HCT116 (cell line): ENCODE measurements at regions not wholly inside any gene's neighbourhood (a gene's known extent, or its start where the extent isn't known, plus 50 kb on each side); places are given as distances from the start of the nearest gene placed in this dataset.

Experiments used
- CTCF ChIP-seq, 3 experiments: fragments of 200-600 bp in 1 of 3; sonication (generic) in 1 of 3; IDR thresholded peaks in 2 of 3; conservative IDR thresholded peaks in 1 of 3; 2 replicates each; pipeline ENCODE4 v1.5.1; 2012 to 2017; ENCODE audit warnings: low read depth in 2 of 3, low read length in 2 of 3, antibody characterized with exemption in 1 of 3, borderline replicate concordance in 1 of 3, control low read depth in 1 of 3, mild to moderate bottlenecking in 1 of 3, mixed read lengths in 1 of 3, mixed run types in 1 of 3, moderate library complexity in 1 of 3; ENCODE audit not compliant: insufficient read depth in 1 of 3
- EGR1 ChIP-seq: IDR thresholded peaks from 2 replicates; pipeline ENCODE4 v1.6.1; 2012; ENCODE audit warnings: low read depth
- EZH2 ChIP-seq: fragments of 200-600 bp; sonication (generic); IDR thresholded peaks from 2 replicates; pipeline ENCODE4 v1.6.1; 2017; ENCODE audit warnings: antibody characterized with exemption, mixed run types
- EZH2phosphoT487 ChIP-seq: fragments of 200-600 bp; IDR thresholded peaks from 2 replicates; pipeline ENCODE4 v1.6.1; 2018; ENCODE audit warnings: antibody characterized with exemption, borderline replicate concordance
- POLR2A ChIP-seq: IDR thresholded peaks from 2 replicates; pipeline ENCODE4 v1.7.0; 2011; ENCODE audit warnings: borderline replicate concordance; ENCODE audit not compliant: insufficient read depth, insufficient read length; ENCODE audit errors: extremely low read depth
- POLR2AphosphoS5 ChIP-seq: IDR thresholded peaks from 2 replicates; pipeline ENCODE4 v1.6.1; 2011; ENCODE audit warnings: mild to moderate bottlenecking, low read depth, low read length, moderate library complexity
- SIN3A ChIP-seq: IDR thresholded peaks from 2 replicates; pipeline ENCODE4 v1.6.1; 2012; ENCODE audit warnings: low read depth
- SP1 ChIP-seq: IDR thresholded peaks from 2 replicates; pipeline ENCODE4 v1.6.1; 2012; ENCODE audit warnings: low read depth
- YY1 ChIP-seq: IDR thresholded peaks from 2 replicates; pipeline ENCODE4 v1.6.1; 2011; ENCODE audit warnings: low read length, low read depth, moderate library complexity, mild to moderate bottlenecking; ENCODE audit not compliant: insufficient replicate concordance; ENCODE audit errors: extremely low read depth
- ZNF274 ChIP-seq: fragments of 200-500 bp; sonication (Bioruptor generic); IDR thresholded peaks from 2 replicates; pipeline ENCODE4 v1.6.1; 2014; ENCODE audit warnings: mild to moderate bottlenecking, low read depth, low read length, inconsistent platforms
- TF ChIP-seq, protein P1 (sequence below): IDR thresholded peaks from 2 replicates; pipeline ENCODE4 v1.6.1; 2012
- TF ChIP-seq, protein P2 (sequence below): IDR thresholded peaks from 2 replicates; pipeline ENCODE4 v1.6.1; 2012
- TF ChIP-seq, protein P3 (sequence below): IDR thresholded peaks from 2 replicates; pipeline ENCODE4 v1.6.1; 2011; ENCODE audit warnings: mild to moderate bottlenecking, low read length, moderate library complexity; ENCODE audit not compliant: insufficient replicate concordance; ENCODE audit errors: extremely low read depth

DNA sequence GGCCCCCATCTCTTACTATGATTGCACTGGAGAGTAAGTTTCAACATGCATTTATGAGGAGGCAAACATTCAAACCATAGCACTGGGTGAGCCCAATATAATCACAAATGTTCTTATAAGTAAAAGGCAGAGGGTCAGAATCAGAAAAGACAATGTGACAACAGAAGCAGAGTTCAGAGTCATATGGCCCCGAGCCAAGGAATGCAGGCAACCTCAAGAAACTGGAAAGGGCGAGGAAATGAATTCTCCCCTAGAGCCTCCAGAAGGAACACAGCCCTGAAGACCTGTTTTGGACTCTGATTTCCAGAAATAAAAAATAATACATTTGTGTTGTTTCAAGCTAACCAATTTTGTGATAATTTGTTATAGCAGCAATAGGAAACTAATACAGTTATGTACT lies 81.3 kb upstream of the ABI3BP start:
- no peak for TF ChIP-seq YY1
- no peak for TF ChIP-seq CTCF (IDR thresholded peaks at IDR 0.05 in 2 of 3, conservative IDR thresholded peaks at IDR 0.05 in 1 of 3; ENCODE audit: borderline replicate concordance in 1 of 3, insufficient read depth in 1 of 3, low read depth in 2 of 3, low read length in 2 of 3)
- no peak for TF ChIP-seq ZNF274
- TF ChIP-seq, protein P1, sequence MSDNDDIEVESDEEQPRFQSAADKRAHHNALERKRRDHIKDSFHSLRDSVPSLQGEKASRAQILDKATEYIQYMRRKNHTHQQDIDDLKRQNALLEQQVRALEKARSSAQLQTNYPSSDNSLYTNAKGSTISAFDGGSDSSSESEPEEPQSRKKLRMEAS = no peak
- TF ChIP-seq POLR2A = no peak
- TF ChIP-seq EGR1 = no peak
- TF ChIP-seq POLR2AphosphoS5 = no peak
- TF ChIP-seq, protein P2, sequence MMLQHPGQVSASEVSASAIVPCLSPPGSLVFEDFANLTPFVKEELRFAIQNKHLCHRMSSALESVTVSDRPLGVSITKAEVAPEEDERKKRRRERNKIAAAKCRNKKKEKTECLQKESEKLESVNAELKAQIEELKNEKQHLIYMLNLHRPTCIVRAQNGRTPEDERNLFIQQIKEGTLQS = no peak
- TF ChIP-seq, protein P3, sequence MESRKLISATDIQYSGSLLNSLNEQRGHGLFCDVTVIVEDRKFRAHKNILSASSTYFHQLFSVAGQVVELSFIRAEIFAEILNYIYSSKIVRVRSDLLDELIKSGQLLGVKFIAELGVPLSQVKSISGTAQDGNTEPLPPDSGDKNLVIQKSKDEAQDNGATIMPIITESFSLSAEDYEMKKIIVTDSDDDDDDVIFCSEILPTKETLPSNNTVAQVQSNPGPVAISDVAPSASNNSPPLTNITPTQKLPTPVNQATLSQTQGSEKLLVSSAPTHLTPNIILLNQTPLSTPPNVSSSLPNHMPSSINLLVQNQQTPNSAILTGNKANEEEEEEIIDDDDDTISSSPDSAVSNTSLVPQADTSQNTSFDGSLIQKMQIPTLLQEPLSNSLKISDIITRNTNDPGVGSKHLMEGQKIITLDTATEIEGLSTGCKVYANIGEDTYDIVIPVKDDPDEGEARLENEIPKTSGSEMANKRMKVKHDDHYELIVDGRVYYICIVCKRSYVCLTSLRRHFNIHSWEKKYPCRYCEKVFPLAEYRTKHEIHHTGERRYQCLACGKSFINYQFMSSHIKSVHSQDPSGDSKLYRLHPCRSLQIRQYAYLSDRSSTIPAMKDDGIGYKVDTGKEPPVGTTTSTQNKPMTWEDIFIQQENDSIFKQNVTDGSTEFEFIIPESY = no peak
- no peak for TF ChIP-seq EZH2phosphoT487
- no peak for TF ChIP-seq SP1
- TF ChIP-seq EZH2 = no peak
- TF ChIP-seq SIN3A = no peak
